ENCODE measurements at regions not wholly inside any gene's neighbourhood (a gene's known extent, or its start where the extent isn't known, plus 50 kb on each side); places are given as distances from the start of the nearest gene placed in this dataset.

DNA sequence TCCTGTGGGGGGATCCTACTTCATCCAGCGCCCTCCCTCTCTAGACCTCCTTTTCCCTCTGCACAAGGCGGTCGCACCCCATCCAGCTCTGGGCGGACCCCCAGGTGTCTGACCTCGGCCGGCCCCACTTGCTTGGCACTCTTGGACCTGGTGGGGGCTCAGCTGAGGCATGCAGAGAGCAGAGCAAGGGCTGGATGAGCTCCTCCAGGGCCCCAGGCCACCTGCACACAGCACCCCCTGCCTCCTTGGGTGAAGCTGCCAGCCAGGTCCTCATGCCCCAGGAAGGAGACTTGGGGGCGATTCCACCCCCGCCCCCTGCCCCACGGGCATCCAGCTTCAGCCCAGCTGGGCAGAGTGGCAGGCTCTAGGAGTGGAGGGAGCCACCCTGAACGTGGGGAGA is 159.4 kb upstream of the GSE1 start:
- no peak for DNase-seq (ENCODE audit: low spot score in 2 of 2)
- 83 to 92% methylated on average over 9 to 10 of the region's 10 CpGs for WGBS, 2 donors
- no peak for TF ChIP-seq POLR2A (IDR thresholded peaks at IDR 0.05)
- TF ChIP-seq, protein P1, sequence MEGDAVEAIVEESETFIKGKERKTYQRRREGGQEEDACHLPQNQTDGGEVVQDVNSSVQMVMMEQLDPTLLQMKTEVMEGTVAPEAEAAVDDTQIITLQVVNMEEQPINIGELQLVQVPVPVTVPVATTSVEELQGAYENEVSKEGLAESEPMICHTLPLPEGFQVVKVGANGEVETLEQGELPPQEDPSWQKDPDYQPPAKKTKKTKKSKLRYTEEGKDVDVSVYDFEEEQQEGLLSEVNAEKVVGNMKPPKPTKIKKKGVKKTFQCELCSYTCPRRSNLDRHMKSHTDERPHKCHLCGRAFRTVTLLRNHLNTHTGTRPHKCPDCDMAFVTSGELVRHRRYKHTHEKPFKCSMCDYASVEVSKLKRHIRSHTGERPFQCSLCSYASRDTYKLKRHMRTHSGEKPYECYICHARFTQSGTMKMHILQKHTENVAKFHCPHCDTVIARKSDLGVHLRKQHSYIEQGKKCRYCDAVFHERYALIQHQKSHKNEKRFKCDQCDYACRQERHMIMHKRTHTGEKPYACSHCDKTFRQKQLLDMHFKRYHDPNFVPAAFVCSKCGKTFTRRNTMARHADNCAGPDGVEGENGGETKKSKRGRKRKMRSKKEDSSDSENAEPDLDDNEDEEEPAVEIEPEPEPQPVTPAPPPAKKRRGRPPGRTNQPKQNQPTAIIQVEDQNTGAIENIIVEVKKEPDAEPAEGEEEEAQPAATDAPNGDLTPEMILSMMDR (IDR thresholded peaks at IDR 0.05): no peak
- no peak overlapping the region for H3K4me3 ChIP-seq (ENCODE audit: low read depth, poor library complexity, severe bottlenecking)
- intact Hi-C loops (cut with DNase I; ENCODE audit: low total_unique reads): no loop called here

DNA sequence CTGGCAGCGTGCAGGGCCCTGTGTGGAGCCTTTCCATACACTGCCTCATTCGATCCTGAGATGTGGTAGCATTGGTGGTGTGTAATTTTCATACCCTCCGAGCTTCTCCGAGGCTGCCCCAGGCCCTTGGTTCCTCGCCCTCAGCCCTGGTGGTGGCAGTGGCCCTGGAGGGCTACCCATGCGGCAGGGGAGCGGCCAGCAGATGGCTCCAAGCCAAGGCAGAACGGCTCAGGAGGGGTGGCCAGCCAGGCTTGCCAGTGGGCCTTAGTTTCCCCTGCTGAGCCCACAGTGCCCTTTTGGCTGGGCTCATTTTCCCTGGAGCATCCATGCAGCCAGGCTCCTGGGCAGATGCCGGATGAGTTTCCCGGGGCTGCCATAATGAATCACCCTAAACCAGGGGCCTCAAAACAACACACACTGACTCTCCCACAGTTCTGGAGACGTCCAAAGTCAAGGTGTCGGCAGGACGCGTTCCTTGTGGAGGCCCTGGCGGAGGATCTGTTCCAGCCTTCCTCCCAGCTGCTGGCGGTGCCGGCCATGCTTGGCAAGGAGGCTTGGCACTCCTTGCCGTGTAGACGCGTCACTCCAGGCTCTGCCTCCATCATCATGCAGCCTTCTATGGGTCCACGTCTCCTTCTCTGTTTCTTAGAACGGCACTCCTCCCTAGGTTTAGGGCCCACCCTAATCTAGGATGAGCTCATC is 158.8 kb upstream of the GSE1 start:
- H3K4me3 ChIP-seq (ENCODE audit: low read depth, poor library complexity, severe bottlenecking): no peak overlapping the region
- WGBS, 2 donors: 72 to 77% methylated on average over 18 to 22 of the region's 22 CpGs
- TF ChIP-seq, protein P1 (IDR thresholded peaks at IDR 0.05): no peak
- TF ChIP-seq POLR2A (IDR thresholded peaks at IDR 0.05): no peak

GRCh38 chr16:85455534-85455933 is 157.6 kb upstream of the GSE1 start:
- TF ChIP-seq, protein P1 (IDR thresholded peaks at IDR 0.05): no peak
- no peak for TF ChIP-seq POLR2A (IDR thresholded peaks at IDR 0.05)
- WGBS, 2 donors: 87 to 93% methylated on average over 10 to 12 of the region's 12 CpGs
- intact Hi-C loops (cut with DNase I; ENCODE audit: low total_unique reads): no loop called here
- no peak for DNase-seq (ENCODE audit: low spot score in 2 of 2)
- no peak overlapping the region for H3K4me3 ChIP-seq (ENCODE audit: low read depth, poor library complexity, severe bottlenecking)

More for the DNA sequence above, 158.8 kb upstream of the GSE1 start:
- intact Hi-C loops (cut with DNase I; ENCODE audit: low total_unique reads): no loop called here
- no peak for DNase-seq (ENCODE audit: low spot score in 2 of 2)

DNA sequence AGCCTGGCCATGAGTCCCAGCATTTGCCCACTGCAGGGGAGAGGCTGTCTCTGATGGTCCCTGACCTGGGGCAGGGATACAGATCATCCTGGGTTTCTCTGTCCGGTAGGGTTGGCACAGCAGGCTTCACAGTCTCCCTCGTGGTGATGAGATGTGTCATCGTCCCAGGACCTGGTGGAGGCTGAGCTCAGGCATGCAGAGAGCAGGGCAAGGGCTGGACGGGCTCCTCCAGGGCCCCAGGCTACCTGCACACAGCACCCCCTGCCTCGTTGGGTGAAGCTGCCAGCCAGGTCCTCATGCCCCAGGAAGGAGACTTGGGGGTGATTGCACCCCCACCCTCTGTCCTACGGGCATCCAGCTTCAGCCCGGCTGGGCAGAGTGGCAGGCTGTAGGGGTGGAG is 155.8 kb upstream of the GSE1 start:
- H3K4me3 ChIP-seq (ENCODE audit: low read depth, poor library complexity, severe bottlenecking): no peak overlapping the region
- TF ChIP-seq, protein P1 (IDR thresholded peaks at IDR 0.05): no peak
- DNase-seq (ENCODE audit: low spot score in 2 of 2): no peak
- WGBS, 2 donors: 39 to 70% methylated on average over 6 of the region's 7 CpGs
- intact Hi-C loops (cut with DNase I; ENCODE audit: low total_unique reads): no loop called here

GRCh38 chr16:85458968-85459367 is 154.2 kb upstream of the GSE1 start:
- WGBS, 2 donors: 37 to 52% methylated on average over 11 of the region's 11 CpGs
- H3K4me3 ChIP-seq (ENCODE audit: low read depth, poor library complexity, severe bottlenecking): no peak overlapping the region
- DNase-seq (ENCODE audit: low spot score in 2 of 2): no peak
- no peak for TF ChIP-seq POLR2A (IDR thresholded peaks at IDR 0.05)
- TF ChIP-seq, protein P1 (IDR thresholded peaks at IDR 0.05): no peak
- intact Hi-C loops (cut with DNase I; ENCODE audit: low total_unique reads): no loop called here

All from lower leg skin (tissue), 4 donors.